ENCODE measurements at regions not wholly inside any gene's neighbourhood (a gene's known extent, or its start where the extent isn't known, plus 50 kb on each side); places are given as distances from the start of the nearest gene placed in this dataset.

- no peak for DNase-seq
- Histone ChIP-seq H3K27me3 (ENCODE audit: insufficient read depth, low read length) (no peaks in the 10 kb centered on the region), H4K20me1 (ENCODE audit: control insufficient read depth, insufficient read depth, insufficient read length) (no peaks in the 10 kb centered on the region), H3T11ph (ENCODE audit: low read length) (no peak overlapping the region), H4K91ac (ENCODE audit: insufficient read length, low read depth, low read length) (no peak overlapping the region), H2BK12ac (ENCODE audit: insufficient read length, low read depth, low read length) (no peak overlapping the region), H3K79me1 (ENCODE audit: insufficient read depth, low read depth, low read length, poor library complexity, severe bottlenecking) (no peaks in the 10 kb centered on the region), H2BK20ac (ENCODE audit: low read depth, low read length, poor library complexity, severe bottlenecking) (no peak overlapping the region), H3K14ac (ENCODE audit: insufficient read depth, low read length) (no peak overlapping the region), H4K8ac (replicated peaks; ENCODE audit: insufficient read length, low read depth, low read length) (no peak overlapping the region), H3K4me2 (ENCODE audit: insufficient read depth, insufficient read length, low read length) (no peak overlapping the region), H3K79me2 (ENCODE audit: insufficient read depth, low read length) (no peaks in the 10 kb centered on the region), H3K4me1 (ENCODE audit: insufficient read depth, low read length) (no peaks in the 10 kb centered on the region), H4K5ac (ENCODE audit: insufficient read length, low read depth, low read length) (no peak overlapping the region), H2AFZ (ENCODE audit: low read length) (no peak overlapping the region), H2BK15ac (ENCODE audit: low read depth, low read length) (no peak overlapping the region), H3K18ac (ENCODE audit: insufficient read length, low read depth, low read length) (no peak overlapping the region), H3K23me2 (ENCODE audit: insufficient read length, low read depth, low read length, poor library complexity, severe bottlenecking) (no peaks in the 10 kb centered on the region), H3K4ac (ENCODE audit: low read depth, low read length) (no peak overlapping the region), H2AK5ac (ENCODE audit: insufficient read length, low read length) (no peak overlapping the region), H3K23ac (ENCODE audit: insufficient read length, low read depth, low read length) (no peak overlapping the region), H3K9me3 (ENCODE audit: control insufficient read depth, low read depth, low read length) (no peaks in the 10 kb centered on the region), H2BK120ac (ENCODE audit: low read depth, low read length, poor library complexity, severe bottlenecking) (no peak overlapping the region), H3K56ac (ENCODE audit: insufficient read length, low read depth, low read length) (no peak overlapping the region), H3K27ac (ENCODE audit: insufficient read length, low read depth, low read length) (no peak overlapping the region), H3K9ac (ENCODE audit: extremely low read depth, insufficient read length, low read length) (no peak overlapping the region), H2BK5ac (ENCODE audit: insufficient read length, low read length) (no peak overlapping the region)
- no peaks in the 10 kb centered on the region for H3K36me3 Mint-ChIP-seq (ENCODE audit: insufficient read depth in 1 of 3, low read depth in 3 of 3)
- H3K27ac Mint-ChIP-seq, result no peak overlapping the region
- no peak for TF ChIP-seq CTCF (conservative IDR thresholded peaks at IDR 0.05)
- H3K9me3 Mint-ChIP-seq, result no peaks in the 10 kb centered on the region
- H3K4me1 Mint-ChIP-seq, result 0 out of 4 replicates have a peak, but pooled peaks cover 0 to 3% of the 10 kb centered on the region in 2 experiments
- no peaks in the 10 kb centered on the region for H3K27me3 Mint-ChIP-seq (ENCODE audit: low read depth)
- H3K4me3 Mint-ChIP-seq, result no peak overlapping the region
Observed at GRCh38 chr13:62595976-62596375, 1180.3 kb upstream of the PCDH20 start.
